ENCODE measurements at regions not wholly inside any gene's neighbourhood (a gene's known extent, or its start where the extent isn't known, plus 50 kb on each side); places are given as distances from the start of the nearest gene placed in this dataset.

DNA sequence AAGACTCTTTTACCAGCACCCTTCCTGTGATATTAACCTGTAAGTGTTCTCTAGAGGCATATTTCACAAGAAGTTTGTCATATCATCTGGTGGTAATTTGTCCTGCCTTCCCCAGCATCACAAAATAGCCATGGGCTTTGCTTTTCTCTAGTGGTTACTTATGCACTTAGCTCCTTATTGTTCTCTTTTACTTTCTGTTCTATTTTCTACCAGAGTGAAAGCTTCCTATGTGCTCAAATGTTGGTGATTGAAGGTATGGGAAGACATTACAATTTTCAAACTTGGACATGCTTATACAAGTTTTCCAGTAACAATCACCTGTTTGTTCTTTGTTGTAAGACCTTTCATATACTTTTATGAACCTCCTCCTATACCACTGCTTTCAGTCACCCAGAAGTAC is 87.0 kb upstream of the KCNH7 start:
- no peak for TF ChIP-seq POU2F2 (IDR thresholded peaks at IDR 0.05; ENCODE audit: low read depth, low read length)
- TF ChIP-seq POLR2AphosphoS5 (IDR thresholded peaks at IDR 0.05; ENCODE audit: low read depth, low read length), result no peak
- no peak for TF ChIP-seq POLR2A (IDR thresholded peaks at IDR 0.05; ENCODE audit: low read depth, low read length)
- no peak for TF ChIP-seq TAF1 (IDR thresholded peaks at IDR 0.05; ENCODE audit: low read depth, low read length)
- TF ChIP-seq PAX5 (IDR thresholded peaks at IDR 0.05; ENCODE audit: insufficient read depth, low read length, severe bottlenecking), result no peak
- TF ChIP-seq SPI1 (IDR thresholded peaks at IDR 0.05; ENCODE audit: low read depth, low read length), result no peak
